ACC112 (cell line): ENCODE measurements at regions not wholly inside any gene's neighbourhood (a gene's known extent, or its start where the extent isn't known, plus 50 kb on each side); places are given as distances from the start of the nearest gene placed in this dataset.

Experiments
- H2AFZ ChIP-seq: fragments of 200-600 bp; sonication (generic); one replicate; pipeline ENCODE4 v1.6.0; 2017; ENCODE audit warnings: antibody characterized with exemption, low read length; ENCODE audit not compliant: unreplicated experiment
- H3K27ac ChIP-seq: fragments of 200-600 bp; sonication (generic); 2 replicates; pipeline ENCODE4 v1.5.1; 2014; ENCODE audit warnings: low read depth, mild to moderate bottlenecking, antibody characterized with exemption, low read length, moderate library complexity
- H3K27me3 ChIP-seq: fragments of 200-600 bp; sonication (generic); 2 replicates; pipeline ENCODE4 v1.6.1; 2014; ENCODE audit warnings: mild to moderate bottlenecking, antibody characterized with exemption, low read length, moderate library complexity, mixed read lengths; ENCODE audit not compliant: insufficient read depth
- H3K36me3 ChIP-seq: fragments of 200-600 bp; sonication (generic); 2 replicates; pipeline ENCODE4 v1.6.1; 2016; ENCODE audit warnings: mild to moderate bottlenecking, antibody characterized with exemption, low read length, moderate library complexity, mixed read lengths; ENCODE audit not compliant: insufficient read depth
- H3K4me1 ChIP-seq: fragments of 200-600 bp; sonication (generic); one replicate; pipeline ENCODE4 v1.6.1; 2016; ENCODE audit warnings: low read length, mixed read lengths; ENCODE audit not compliant: insufficient read depth, unreplicated experiment, control insufficient read depth
- H3K4me3 ChIP-seq: fragments of 200-600 bp; sonication (generic); 2 replicates; pipeline ENCODE4 v1.5.1; 2014; ENCODE audit warnings: mild to moderate bottlenecking, low read depth, low read length
- H3K79me2 ChIP-seq: fragments of 200-600 bp; sonication (generic); one replicate; pipeline ENCODE4 v1.6.0; 2016; ENCODE audit warnings: low read length; ENCODE audit not compliant: control insufficient read depth, unreplicated experiment, insufficient read depth

GRCh38 chr6:154899824-154900463 lies 95.2 kb upstream of the TIAM2 start:
- Histone ChIP-seq H3K79me2 (no peaks in the 10 kb centered on the region), H3K4me3 (no peak overlapping the region), H3K4me1 (no peaks in the 10 kb centered on the region), H3K27me3 (no peaks in the 10 kb centered on the region), H3K27ac (no peak overlapping the region), H3K36me3 (no peaks in the 10 kb centered on the region), H2AFZ (no peak overlapping the region)

DNA sequence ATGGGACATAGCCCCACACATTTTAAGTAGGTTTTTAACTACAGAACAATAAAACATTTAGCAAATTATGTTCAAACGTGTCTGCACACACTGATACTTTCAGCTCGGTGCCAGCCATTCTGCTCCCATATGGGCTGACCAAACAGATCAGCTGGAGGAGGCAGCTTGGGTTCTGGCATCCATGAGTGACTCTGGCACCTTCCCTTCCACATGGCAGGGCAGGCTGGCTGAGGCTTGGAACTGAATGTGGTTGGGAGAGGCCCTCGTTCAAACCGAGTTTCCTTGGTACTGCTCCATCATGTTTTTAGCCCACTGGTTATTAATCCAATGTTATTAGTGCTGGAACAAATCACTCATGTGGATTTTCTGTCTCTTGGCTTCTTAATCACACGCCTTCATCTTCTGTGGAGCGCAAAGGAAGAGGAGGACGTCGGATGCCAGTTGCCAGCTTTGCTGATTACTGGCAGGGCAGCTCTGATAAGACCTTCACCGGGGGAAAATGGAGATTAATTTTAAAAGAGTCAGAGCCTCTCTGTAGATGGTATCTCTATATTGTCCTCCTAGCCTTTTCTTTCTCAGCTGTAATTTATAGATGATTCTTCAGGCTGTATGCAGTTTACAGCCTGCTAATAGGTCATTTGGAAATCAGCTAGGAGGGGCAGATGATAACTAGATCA lies 93.1 kb upstream of the TIAM2 start:
- no peak overlapping the region for H3K27ac ChIP-seq
- no peak overlapping the region for H3K4me3 ChIP-seq
- no peaks in the 10 kb centered on the region for H3K36me3 ChIP-seq
- H3K27me3 ChIP-seq: no peaks in the 10 kb centered on the region
- no peaks in the 10 kb centered on the region for H3K79me2 ChIP-seq
- H3K4me1 ChIP-seq: no peaks in the 10 kb centered on the region
- no peak overlapping the region for H2AFZ ChIP-seq

GRCh38 chr6:154907291-154907690 lies 87.8 kb upstream of the TIAM2 start:
- no peaks in the 10 kb centered on the region for H3K79me2 ChIP-seq
- no peaks in the 10 kb centered on the region for H3K27me3 ChIP-seq
- no peak overlapping the region for H3K27ac ChIP-seq
- no peaks in the 10 kb centered on the region for H3K36me3 ChIP-seq
- peaks cover 8% of the 10 kb centered on the region for H3K4me1 ChIP-seq
- no peak overlapping the region for H3K4me3 ChIP-seq
- no peak overlapping the region for H2AFZ ChIP-seq

DNA sequence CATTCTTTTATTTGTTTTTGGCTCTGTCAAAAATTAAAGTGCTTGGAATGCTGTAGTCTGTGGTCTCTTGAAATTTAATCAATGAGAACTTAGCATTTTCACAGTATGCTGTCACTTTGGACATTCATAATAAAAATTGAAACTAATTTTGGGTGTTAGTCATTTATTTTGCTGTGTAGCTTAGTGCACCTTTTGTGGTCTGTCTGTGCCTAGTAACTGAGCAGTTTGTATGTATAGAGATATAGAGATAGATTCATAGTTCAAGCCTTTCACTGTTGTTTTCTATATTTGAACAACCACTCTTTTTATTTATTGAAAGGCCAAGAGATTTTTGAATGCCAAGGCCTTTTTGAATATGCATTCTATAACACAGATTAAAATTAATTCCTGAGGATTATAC lies 86.4 kb upstream of the TIAM2 start:
- H3K27ac ChIP-seq: no peak overlapping the region
- no peak overlapping the region for H2AFZ ChIP-seq
- no peaks in the 10 kb centered on the region for H3K27me3 ChIP-seq
- H3K36me3 ChIP-seq: no peaks in the 10 kb centered on the region
- H3K4me1 ChIP-seq: peaks cover 8% of the 10 kb centered on the region
- H3K79me2 ChIP-seq: no peaks in the 10 kb centered on the region
- no peak overlapping the region for H3K4me3 ChIP-seq

DNA sequence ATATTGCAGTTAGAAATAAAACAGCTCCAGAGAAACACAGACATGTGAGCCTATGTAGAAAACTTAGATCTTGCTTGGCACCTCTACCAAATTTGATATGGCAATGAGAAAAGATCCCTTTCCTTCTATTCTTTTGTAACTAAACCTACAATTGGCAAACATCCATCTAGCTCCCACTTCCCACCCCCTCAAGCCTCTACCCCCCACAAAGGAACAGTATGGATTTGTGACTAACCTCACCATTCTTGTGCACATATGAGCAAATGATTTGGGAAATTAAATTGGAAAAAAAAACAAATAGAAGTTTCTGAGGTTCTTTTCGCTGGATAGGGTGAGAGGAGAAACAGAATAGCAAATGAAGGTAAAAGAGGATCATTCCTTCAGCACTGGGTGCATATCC lies 85.8 kb upstream of the TIAM2 start:
- no peak overlapping the region for H2AFZ ChIP-seq
- no peaks in the 10 kb centered on the region for H3K36me3 ChIP-seq
- H3K79me2 ChIP-seq: no peaks in the 10 kb centered on the region
- H3K27ac ChIP-seq: no peak overlapping the region
- peak overlapping the region; percentile 23; the same call in 1 of the 2 replicates for H3K4me3 ChIP-seq
- H3K27me3 ChIP-seq: no peaks in the 10 kb centered on the region
- H3K4me1 ChIP-seq: peaks cover 8% of the 10 kb centered on the region

GRCh38 chr6:154909821-154910220 lies 85.3 kb upstream of the TIAM2 start:
- Histone ChIP-seq H3K4me3 (peak overlapping the region; percentile 23; the same call in 1 of the 2 replicates), H3K4me1 (peaks cover 8% of the 10 kb centered on the region), H3K36me3 (no peaks in the 10 kb centered on the region), H3K27me3 (no peaks in the 10 kb centered on the region), H2AFZ (no peak overlapping the region), H3K27ac (no peak overlapping the region), H3K79me2 (no peaks in the 10 kb centered on the region)

GRCh38 chr6:154914288-154914687 lies 80.8 kb upstream of the TIAM2 start:
- Histone ChIP-seq H3K4me1 (peaks cover 7% of the 10 kb centered on the region), H3K79me2 (no peaks in the 10 kb centered on the region), H3K4me3 (no peak overlapping the region), H3K27me3 (no peaks in the 10 kb centered on the region), H3K27ac (no peak overlapping the region), H2AFZ (no peak overlapping the region), H3K36me3 (no peaks in the 10 kb centered on the region)

DNA sequence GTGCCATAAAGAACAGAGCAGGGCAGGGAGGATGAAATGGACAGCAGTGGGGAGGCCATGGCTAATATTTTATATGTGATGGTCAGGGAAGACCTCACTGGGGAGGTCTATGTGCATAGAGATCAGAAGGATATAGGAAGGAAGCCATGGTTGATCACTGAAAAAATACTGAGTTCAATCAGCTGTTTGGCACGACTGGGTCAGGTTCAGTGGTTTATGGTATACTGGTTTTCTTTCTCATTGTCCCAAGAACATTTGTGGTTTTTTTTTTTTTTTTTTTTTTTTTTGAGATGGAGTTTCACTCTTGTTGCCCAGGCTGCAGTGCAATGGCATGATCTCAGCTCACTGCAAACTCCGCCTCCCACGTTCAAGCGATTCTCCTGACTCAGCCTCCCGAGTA lies 78.3 kb upstream of the TIAM2 start:
- no peaks in the 10 kb centered on the region for H3K36me3 ChIP-seq
- no peak overlapping the region for H3K4me3 ChIP-seq
- no peak overlapping the region for H3K27ac ChIP-seq
- H2AFZ ChIP-seq: no peak overlapping the region
- no peaks in the 10 kb centered on the region for H3K79me2 ChIP-seq
- H3K27me3 ChIP-seq: no peaks in the 10 kb centered on the region
- peaks cover 2% of the 10 kb centered on the region for H3K4me1 ChIP-seq

DNA sequence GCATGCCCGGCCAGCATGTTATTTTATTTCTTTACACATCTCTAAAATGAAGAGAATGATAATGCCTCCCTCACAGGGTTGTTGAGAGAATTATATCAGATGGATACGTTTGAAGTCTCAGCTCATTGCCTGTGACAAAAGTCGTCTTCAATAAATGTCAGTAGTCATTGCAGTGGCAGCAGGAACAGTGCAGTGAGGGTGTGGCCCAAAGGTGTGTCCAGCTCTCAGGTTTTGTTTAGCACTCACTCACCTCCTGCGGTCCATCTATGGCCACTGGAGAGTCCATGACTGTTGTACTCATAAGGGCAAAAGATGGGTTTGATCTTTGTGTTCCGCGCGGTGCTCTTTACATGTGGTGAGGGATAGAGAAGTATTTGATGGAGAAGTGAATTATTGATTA lies 77.2 kb upstream of the TIAM2 start:
- no peak overlapping the region for H3K4me3 ChIP-seq
- H2AFZ ChIP-seq: no peak overlapping the region
- H3K27ac ChIP-seq: no peak overlapping the region
- H3K79me2 ChIP-seq: no peaks in the 10 kb centered on the region
- H3K4me1 ChIP-seq: peaks cover 2% of the 10 kb centered on the region
- no peaks in the 10 kb centered on the region for H3K36me3 ChIP-seq
- no peaks in the 10 kb centered on the region for H3K27me3 ChIP-seq

GRCh38 chr6:154919806-154920205 lies 75.3 kb upstream of the TIAM2 start:
- Histone ChIP-seq H3K4me1 (peaks cover 2% of the 10 kb centered on the region), H3K27me3 (no peaks in the 10 kb centered on the region), H3K4me3 (no peak overlapping the region), H3K36me3 (no peaks in the 10 kb centered on the region), H3K27ac (no peak overlapping the region), H2AFZ (no peak overlapping the region), H3K79me2 (no peaks in the 10 kb centered on the region)

DNA sequence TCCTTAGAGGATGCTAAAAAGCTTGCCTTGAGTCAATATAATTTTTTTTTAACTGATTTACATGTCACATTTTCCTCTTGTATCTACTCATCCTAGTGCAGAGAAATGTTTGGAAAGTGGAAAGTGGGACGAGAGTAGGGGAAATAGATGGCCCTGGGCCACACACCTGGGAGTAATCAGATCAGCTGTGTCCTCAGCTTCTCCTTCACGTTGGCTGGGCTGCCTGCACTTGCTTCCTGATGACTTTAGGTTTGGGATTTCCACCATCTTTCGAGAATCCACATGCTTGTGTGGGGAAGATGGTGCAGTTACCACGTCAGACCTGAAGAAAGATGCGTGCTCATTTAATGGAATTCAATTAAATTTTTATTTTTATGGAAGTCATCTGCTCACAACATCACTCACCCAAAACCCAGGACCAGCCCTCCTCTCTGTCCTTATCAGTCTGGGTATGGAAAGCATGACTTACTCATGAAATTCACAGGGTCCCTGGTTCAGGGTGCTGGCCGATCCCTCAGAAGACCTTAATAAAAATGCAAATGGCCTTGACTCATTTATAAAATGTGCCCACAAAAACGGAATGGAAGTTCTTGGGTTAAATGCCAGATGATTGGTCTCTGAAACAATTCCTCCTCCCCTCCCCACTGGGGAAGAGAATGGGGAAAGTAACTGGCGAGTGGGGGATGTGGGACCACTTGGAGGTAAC lies 74.5 kb upstream of the TIAM2 start:
- no peaks in the 10 kb centered on the region for H3K79me2 ChIP-seq

More for the DNA sequence above, 74.5 kb upstream of the TIAM2 start:
- Histone ChIP-seq H3K36me3 (no peaks in the 10 kb centered on the region), H3K4me3 (no peak overlapping the region), H2AFZ (no peak overlapping the region), H3K27me3 (no peaks in the 10 kb centered on the region), H3K4me1 (peaks cover 2% of the 10 kb centered on the region), H3K27ac (no peak overlapping the region)
